Spleen (tissue), 11 donors: ENCODE measurements at regions not wholly inside any gene's neighbourhood (a gene's known extent, or its start where the extent isn't known, plus 50 kb on each side); places are given as distances from the start of the nearest gene placed in this dataset.

Source experiments
- DNase-seq: peaks from one replicate; pipeline ENCODE4 v3.0.0-alpha.2; 2020
- H3K27ac ChIP-seq, 8 donors: fragments of 200-600 bp; sonication (generic) in 7 of 8; 1 replicate in 4 of 8; 2 replicates in 4 of 8; pipeline versions ENCODE4 v1.5.0 to v1.8.0; 2016 to 2021; ENCODE audit warnings: inconsistent platforms in 4 of 8, mild to moderate bottlenecking in 4 of 8, moderate library complexity in 1 of 8
- H3K27me3 ChIP-seq, 7 donors: fragments of 200-600 bp; sonication (generic) in 6 of 7; replicated peaks in 1 of 7; 1 replicate in 4 of 7; 2 replicates in 3 of 7; pipeline versions ENCODE4 v1.5.0 to v1.8.0; 2016 to 2021; ENCODE audit warnings: inconsistent platforms in 3 of 7, mild to moderate bottlenecking in 1 of 7
- H3K36me3 ChIP-seq, 6 donors: fragments of 200-600 bp; sonication (generic) in 5 of 6; 1 replicate in 4 of 6; 2 replicates in 2 of 6; pipeline versions ENCODE4 v1.5.0 to v1.8.0; 2016 to 2021; ENCODE audit warnings: inconsistent platforms in 2 of 6
- H3K4me1 ChIP-seq, 6 donors: fragments of 200-600 bp; sonication (generic) in 5 of 6; 1 replicate in 3 of 6; 2 replicates in 3 of 6; pipeline versions ENCODE4 v1.5.0 to v1.8.0; 2016 to 2021; ENCODE audit warnings: inconsistent platforms in 3 of 6
- H3K4me3 ChIP-seq, 8 donors: fragments of 200-600 bp; sonication (generic) in 7 of 8; 1 replicate in 4 of 8; 2 replicates in 4 of 8; pipeline versions ENCODE4 v1.5.0 to v1.8.0; 2016 to 2021; ENCODE audit warnings: inconsistent platforms in 4 of 8, mild to moderate bottlenecking in 4 of 8, moderate library complexity in 2 of 8
- H3K9me3 ChIP-seq, 8 donors: fragments of 200-600 bp; sonication (generic) in 7 of 8; 1 replicate in 4 of 8; 2 replicates in 4 of 8; pipeline versions ENCODE4 v1.5.0 to v1.8.0; 2016 to 2021; ENCODE audit warnings: inconsistent platforms in 4 of 8
- POLR2A ChIP-seq, 3 donors: fragments of 450-650 bp; IDR thresholded peaks; one replicate each; pipeline ENCODE4 v1.5.1; 2017; ENCODE audit warnings: antibody characterized with exemption in 3 of 3, mild to moderate bottlenecking in 1 of 3
- POLR2AphosphoS5 ChIP-seq, 3 donors: sonication (generic); formaldehyde crosslinking; IDR thresholded peaks; one replicate each; pipeline ENCODE4 v1.5.1; 2017; ENCODE audit warnings: antibody characterized with exemption in 3 of 3
- WGBS, 5 donors: extraction: QIAGEN DNeasy Blood & Tissue Kit in 3 of 5; methylation state at CpG; one replicate each; pipeline versions ENCODE4 v1.1.5 to v1.1.7; 2013 to 2018; 5-methylcytosine and 5-hydroxymethylcytosine counted together
- intact Hi-C: fragments of 100-400 bp; cut with DNase I; formaldehyde crosslinking; loops from one replicate; pipeline ENCODE4 v1.15.0; 2023; ENCODE audit warnings: low total_unique reads
- TF ChIP-seq, protein P1 (sequence below), 11 experiments: fragments of 200-600 bp in 7 of 11; fragments of 450-650 bp in 4 of 11; sonication (generic) in 4 of 11; IDR thresholded peaks in 8 of 11; conservative IDR thresholded peaks in 3 of 11; 1 replicate in 7 of 11; 2 replicates in 4 of 11; pipeline versions ENCODE4 v1.4.0 to v1.8.0; 2016 to 2021; ENCODE audit warnings: antibody characterized with exemption in 11 of 11, inconsistent platforms in 4 of 11, mild to moderate bottlenecking in 1 of 11
- donor health status: healthy with polysubstance abuse.
- donor health status: DM: no; HTN: no; CAD: no; lungs with moderate emphysema.
- donor health status: DM: no; HTN: no; CAD: no.
- donor health status: Bipolar disorder and iron deficiency.
- donor health status: healthy.
- donor health status: DM: no; HTN: no; CAD: no.
- donor health status: DM: yes; HTN: yes; CAD: no.

DNA sequence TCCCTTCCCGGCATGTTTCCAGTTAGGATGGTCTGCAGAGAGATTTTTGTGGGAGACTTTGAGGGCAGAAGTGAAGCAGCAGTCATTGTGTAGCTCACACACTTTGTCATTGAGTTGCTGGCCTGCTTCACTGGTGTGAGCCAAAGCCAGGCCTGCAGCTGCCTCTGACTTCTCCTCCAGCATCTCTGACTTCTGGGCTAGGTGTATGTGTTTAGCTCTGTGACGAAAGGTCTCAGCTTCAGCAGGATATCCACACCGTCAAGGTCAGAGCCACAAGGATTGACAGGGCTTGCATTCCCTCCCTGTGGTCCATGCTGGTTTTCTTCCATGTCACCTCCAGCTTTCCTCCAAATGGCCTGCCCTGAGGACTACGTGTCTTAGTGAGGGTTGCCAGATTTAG lies 57.1 kb upstream of the OSBPL11 start:
- H3K36me3 ChIP-seq: no peaks in the 10 kb centered on the region
- 81 to 90% (median 88%) methylated on average over 4 of the region's 4 CpGs for WGBS, 5 donors
- no peaks in the 10 kb centered on the region for H3K4me1 ChIP-seq
- intact Hi-C loops: no loop called here
- H3K4me3 ChIP-seq: no peak overlapping the region
- H3K27me3 ChIP-seq: no peaks in the 10 kb centered on the region
- TF ChIP-seq POLR2AphosphoS5 (IDR thresholded peaks at IDR 0.05) (no peak), POLR2A (IDR thresholded peaks at IDR 0.05) (no peak)
- TF ChIP-seq, protein P1, sequence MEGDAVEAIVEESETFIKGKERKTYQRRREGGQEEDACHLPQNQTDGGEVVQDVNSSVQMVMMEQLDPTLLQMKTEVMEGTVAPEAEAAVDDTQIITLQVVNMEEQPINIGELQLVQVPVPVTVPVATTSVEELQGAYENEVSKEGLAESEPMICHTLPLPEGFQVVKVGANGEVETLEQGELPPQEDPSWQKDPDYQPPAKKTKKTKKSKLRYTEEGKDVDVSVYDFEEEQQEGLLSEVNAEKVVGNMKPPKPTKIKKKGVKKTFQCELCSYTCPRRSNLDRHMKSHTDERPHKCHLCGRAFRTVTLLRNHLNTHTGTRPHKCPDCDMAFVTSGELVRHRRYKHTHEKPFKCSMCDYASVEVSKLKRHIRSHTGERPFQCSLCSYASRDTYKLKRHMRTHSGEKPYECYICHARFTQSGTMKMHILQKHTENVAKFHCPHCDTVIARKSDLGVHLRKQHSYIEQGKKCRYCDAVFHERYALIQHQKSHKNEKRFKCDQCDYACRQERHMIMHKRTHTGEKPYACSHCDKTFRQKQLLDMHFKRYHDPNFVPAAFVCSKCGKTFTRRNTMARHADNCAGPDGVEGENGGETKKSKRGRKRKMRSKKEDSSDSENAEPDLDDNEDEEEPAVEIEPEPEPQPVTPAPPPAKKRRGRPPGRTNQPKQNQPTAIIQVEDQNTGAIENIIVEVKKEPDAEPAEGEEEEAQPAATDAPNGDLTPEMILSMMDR (IDR thresholded peaks at IDR 0.05 in 8 of 11, conservative IDR thresholded peaks at IDR 0.05 in 3 of 11): no peak
- H3K9me3 ChIP-seq: no peaks in the 10 kb centered on the region
- DNase-seq: no peak
- H3K27ac ChIP-seq: no peak overlapping the region

GRCh38 chr3:125654526-125654925 lies 59.2 kb upstream of the OSBPL11 start:
- Histone ChIP-seq H3K4me1 (no peaks in the 10 kb centered on the region), H3K9me3 (no peaks in the 10 kb centered on the region), H3K36me3 (no peaks in the 10 kb centered on the region), H3K4me3 (no peak overlapping the region), H3K27ac (no peak overlapping the region), H3K27me3 (no peaks in the 10 kb centered on the region)
- DNase-seq: no peak
- 90 to 93% (median 92%) methylated on average over 1 of the region's 1 CpG for WGBS, 5 donors
- intact Hi-C loops: no loop called here
- no peak for TF ChIP-seq POLR2AphosphoS5 (IDR thresholded peaks at IDR 0.05)

DNA sequence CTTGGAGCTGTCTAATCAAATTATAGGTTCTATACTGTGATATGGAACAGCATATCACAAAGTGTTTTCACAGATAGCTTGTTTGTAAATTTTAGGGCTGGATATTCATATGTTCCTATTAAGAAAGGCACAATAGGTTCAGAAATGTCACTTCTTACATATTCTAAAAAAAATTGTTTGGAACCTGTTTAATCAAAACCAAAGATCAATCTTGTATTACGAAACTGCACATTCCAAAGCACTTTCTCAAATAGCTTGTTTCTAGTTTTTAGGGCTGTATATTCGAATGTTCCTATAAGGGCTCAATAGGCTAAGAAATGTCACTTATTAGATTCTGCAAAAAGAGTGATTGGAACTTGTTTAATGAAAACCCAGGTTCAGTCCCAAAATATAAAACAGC lies 67.4 kb upstream of the OSBPL11 start:
- Histone ChIP-seq H3K4me3 (no peak overlapping the region), H3K36me3 (no peaks in the 10 kb centered on the region), H3K27ac (no peak overlapping the region), H3K27me3 (no peaks in the 10 kb centered on the region), H3K4me1 (no peaks in the 10 kb centered on the region), H3K9me3 (no peaks in the 10 kb centered on the region)
- TF ChIP-seq POLR2AphosphoS5 (IDR thresholded peaks at IDR 0.05) (no peak), POLR2A (IDR thresholded peaks at IDR 0.05) (no peak)
- TF ChIP-seq, protein P1 (IDR thresholded peaks at IDR 0.05 in 8 of 11, conservative IDR thresholded peaks at IDR 0.05 in 3 of 11): no peak
- DNase-seq: no peak
- 91 to 98% (median 95%) methylated on average over 2 of the region's 2 CpGs for WGBS, 5 donors
- intact Hi-C loops: no loop called here

GRCh38 chr3:125670352-125670751 lies 75.1 kb upstream of the OSBPL11 start:
- no peaks in the 10 kb centered on the region for H3K27me3 ChIP-seq
- intact Hi-C loops: no loop called here
- H3K4me1 ChIP-seq: no peaks in the 10 kb centered on the region
- TF ChIP-seq POLR2AphosphoS5 (IDR thresholded peaks at IDR 0.05): no peak
- no peak for TF ChIP-seq POLR2A (IDR thresholded peaks at IDR 0.05)
- TF ChIP-seq, protein P1 (IDR thresholded peaks at IDR 0.05 in 8 of 11, conservative IDR thresholded peaks at IDR 0.05 in 3 of 11): no peak
- DNase-seq: no peak
- no peak overlapping the region for H3K4me3 ChIP-seq
- H3K9me3 ChIP-seq: no peaks in the 10 kb centered on the region
- WGBS, 5 donors: 85 to 98% (median 90%) methylated on average over 1 of the region's 1 CpG
- no peak overlapping the region for H3K27ac ChIP-seq
- no peaks in the 10 kb centered on the region for H3K36me3 ChIP-seq

DNA sequence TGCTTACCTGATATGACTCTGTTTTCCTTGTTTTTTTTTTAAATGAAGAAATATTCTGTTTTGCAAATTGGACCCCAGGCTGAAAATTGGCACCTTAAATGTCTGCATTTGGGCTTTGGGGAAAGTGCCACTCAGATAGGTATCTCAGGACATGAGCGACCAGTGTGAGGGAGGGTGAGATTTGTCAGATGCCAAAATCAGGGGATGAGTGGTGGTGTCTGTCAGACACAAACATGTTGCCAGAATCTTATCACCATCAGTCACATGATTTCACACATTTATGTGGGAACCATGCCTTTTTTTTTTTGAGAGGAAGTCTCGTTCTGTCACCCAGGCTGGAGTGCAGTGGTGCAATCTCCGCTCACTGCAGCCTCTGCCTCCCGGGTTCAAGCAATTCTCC lies 75.6 kb upstream of the OSBPL11 start:
- intact Hi-C loops: no loop called here

More for the DNA sequence above, 75.6 kb upstream of the OSBPL11 start:
- WGBS, 5 donors: 67 to 91% (median 71%) methylated on average over 4 of the region's 4 CpGs
- Histone ChIP-seq H3K27me3 (no peaks in the 10 kb centered on the region), H3K4me3 (no peak overlapping the region), H3K27ac (no peak overlapping the region), H3K4me1 (no peaks in the 10 kb centered on the region), H3K9me3 (no peaks in the 10 kb centered on the region), H3K36me3 (no peaks in the 10 kb centered on the region)
- DNase-seq: no peak
- TF ChIP-seq, protein P1 (IDR thresholded peaks at IDR 0.05 in 8 of 11, conservative IDR thresholded peaks at IDR 0.05 in 3 of 11): no peak
- TF ChIP-seq POLR2A (IDR thresholded peaks at IDR 0.05) (no peak), POLR2AphosphoS5 (IDR thresholded peaks at IDR 0.05) (no peak)
